ENCODE measurements at regions not wholly inside any gene's neighbourhood (a gene's known extent, or its start where the extent isn't known, plus 50 kb on each side); places are given as distances from the start of the nearest gene placed in this dataset.

DNA sequence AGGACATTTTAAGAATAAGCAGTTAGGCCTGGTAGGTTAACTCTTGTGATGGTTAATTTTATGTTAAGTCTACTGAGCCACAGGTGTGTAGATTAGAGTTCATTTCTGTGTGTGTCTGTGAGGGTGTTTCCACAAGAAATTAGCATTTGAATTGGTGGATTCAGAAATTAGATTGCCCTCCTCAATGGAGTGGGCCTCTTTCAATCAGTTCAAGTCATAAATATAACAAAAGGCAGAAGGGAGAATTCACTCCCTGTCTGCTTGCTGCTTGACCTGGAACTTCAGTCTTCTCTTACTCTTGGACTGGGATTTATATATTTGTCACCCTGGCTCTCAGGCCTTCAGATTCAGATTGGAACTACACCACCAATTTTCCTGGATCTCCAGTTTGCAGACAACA lies 55.3 kb upstream of the POM121L12 start:
- no peak for DNase-seq

DNA sequence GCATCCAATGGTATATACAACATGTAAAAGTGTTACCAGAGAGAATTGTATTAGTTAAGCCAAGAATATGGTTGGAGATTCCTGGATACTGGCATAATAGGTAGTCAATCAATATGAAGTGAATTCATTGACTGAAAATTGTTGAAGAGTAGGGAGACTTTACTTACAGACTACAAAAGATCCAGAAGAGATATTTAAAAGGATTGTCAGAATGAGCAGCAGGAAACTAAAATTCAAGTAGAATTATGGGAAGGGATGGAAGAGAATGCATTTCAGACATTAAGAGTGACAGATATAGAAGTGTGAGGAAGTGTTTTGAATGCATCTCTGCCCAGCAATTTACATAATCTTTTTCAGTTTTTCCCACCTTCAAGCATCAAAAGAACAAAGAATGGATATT lies 62.3 kb upstream of the POM121L12 start:
- no peak for DNase-seq

- no peak for DNase-seq
These were observed 72.9 kb upstream of the POM121L12 start for GRCh38 chr7:52962402-52963076.

DNA sequence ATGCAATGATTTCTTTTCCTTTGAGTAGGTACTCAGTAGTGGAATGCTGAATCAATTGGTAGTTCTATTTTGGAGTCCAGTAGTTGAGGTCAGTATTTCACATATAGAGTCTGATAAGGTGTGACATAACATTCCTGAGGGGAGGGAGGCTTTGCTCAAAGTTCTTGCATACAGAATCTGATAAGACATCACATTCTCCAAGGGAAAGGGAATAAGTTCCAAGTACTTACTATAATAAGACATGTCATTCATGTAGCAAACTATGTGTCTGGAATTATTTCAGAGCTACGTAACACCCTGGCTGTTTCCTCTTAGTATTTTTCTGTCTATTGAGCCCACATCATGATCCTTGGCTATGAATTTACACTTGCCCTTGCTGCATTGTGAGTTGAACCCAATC lies 74.3 kb upstream of the POM121L12 start:
- DNase-seq: no peak

DNA sequence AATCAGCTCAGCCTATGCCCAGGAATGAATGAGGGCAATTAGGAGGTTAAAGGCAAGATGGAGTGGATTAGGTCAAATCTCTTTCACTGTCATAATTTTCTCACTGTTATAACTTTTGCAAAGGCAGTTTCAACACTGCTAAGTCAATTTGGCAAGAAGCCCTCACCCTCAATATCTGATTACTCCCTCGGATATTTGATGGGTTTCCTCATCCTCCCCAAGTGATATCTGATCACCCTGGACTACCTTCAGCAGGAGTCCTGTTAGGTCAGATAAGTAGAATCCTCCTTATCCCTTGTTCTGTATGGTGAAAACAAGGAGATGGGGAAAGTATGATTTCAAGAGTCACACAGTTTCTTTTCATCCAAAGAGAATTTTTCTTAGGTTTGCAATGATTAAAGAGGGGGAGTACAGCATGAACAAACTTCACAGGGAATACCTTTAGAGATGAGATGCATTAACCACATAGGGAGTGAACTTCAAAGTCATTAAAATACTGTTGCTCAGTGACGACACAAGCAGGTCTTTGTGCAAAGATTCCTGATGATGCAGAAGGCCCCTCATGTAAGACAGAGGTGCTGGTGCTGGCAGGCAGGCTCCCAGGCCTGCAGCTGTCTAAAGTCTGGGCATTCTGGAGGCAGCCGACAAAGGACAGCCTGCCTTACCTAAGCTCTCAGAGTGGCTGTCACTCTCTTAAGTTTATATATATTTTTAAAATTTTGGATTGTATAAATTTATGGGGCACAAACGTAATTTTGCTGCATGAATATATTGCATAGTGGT lies 75.4 kb upstream of the POM121L12 start:
- no peak for DNase-seq

DNA sequence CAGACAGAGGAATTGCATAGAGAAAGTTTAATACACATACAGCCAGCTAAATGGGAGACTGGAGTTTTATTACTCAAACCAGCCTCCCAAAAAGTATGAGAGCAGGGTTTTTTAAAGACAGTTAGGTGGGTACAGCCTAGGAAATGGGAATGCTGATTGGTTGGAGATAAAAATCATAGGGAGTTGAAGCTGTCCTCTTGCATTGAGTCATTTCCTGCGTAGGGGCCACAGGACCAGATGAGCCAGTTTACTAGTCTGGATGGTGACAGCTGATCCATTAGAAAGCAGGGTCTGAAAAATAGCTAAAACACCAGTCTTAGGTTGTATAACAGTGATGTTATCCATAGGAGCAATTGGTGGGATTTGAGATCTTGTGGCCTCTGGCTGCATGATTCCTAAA lies 76.1 kb upstream of the POM121L12 start:
- DNase-seq: no peak

- DNase-seq: no peak
These were observed 76.8 kb upstream of the POM121L12 start for GRCh38 chr7:52958621-52959140.

GRCh38 chr7:52956379-52956915 lies 79.0 kb upstream of the POM121L12 start:
- no peak for DNase-seq

- no peak for DNase-seq
These were observed 79.9 kb upstream of the POM121L12 start for GRCh38 chr7:52955522-52955921.

DNA sequence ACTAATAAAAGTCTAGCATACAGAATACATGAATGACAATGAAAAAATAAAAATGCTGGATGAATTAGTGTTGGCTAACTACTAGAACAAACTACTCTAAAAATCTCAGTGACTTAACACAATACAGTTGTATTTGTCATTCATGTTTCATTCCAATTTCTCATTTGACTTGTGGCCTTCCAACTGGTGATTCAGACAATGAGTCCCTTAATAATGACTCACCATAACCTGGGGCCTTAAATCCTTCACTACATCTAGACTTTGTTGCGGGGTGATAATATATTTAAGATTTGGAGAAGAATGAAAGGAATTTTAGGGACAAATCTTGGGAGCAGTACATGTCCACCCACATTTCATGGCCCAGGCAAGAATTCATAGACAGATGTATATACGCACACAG lies 90.5 kb upstream of the POM121L12 start:
- DNase-seq: no peak

- DNase-seq: no peak
These were observed 95.0 kb upstream of the POM121L12 start for GRCh38 chr7:52940481-52940880.

GRCh38 chr7:52938455-52939133 lies 96.8 kb upstream of the POM121L12 start:
- no peak for DNase-seq

GRCh38 chr7:52936750-52937149 lies 98.7 kb upstream of the POM121L12 start:
- no peak for DNase-seq

DNA sequence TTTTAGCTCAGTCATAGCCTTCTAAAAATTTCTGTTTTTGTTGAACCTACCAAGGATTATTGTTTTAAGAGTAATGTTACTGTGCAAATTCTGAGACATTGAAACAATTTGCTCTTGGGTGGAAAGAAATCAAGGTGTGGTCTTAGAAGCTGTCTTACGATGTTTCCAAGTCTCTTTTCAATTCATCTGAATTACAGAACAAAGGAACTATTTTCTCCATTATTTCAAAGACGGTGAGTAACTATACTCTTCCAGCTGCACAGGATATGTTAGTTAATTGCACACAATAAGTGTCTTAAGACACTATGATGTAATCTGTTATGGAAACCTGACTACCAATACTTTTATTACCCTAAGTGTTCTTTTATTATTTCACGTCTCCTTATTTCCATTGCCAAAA lies 106.8 kb upstream of the POM121L12 start:
- DNase-seq: no peak

GRCh38 chr7:52925332-52925731 lies 110.1 kb upstream of the POM121L12 start:
- DNase-seq: no peak

DNA sequence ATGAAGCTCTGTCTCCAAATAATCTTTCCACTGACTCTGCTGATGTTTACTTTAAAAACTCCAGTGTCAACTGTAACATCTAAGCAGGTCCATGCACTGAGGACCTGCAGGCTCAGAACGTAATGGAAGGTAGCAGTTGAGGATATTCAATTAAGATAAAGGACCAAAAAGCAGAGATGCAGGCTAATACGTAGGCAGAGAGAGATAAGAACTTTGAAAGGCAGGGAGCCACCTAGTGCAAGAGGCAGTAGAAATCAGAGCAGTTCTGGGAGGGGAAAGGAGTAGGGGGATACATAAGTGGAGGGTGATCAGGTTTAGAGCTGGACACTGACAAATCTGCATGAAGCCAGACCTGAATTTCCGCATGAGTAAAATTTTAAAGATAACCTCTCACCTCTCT lies 114.5 kb upstream of the POM121L12 start:
- no peak for DNase-seq

DNA sequence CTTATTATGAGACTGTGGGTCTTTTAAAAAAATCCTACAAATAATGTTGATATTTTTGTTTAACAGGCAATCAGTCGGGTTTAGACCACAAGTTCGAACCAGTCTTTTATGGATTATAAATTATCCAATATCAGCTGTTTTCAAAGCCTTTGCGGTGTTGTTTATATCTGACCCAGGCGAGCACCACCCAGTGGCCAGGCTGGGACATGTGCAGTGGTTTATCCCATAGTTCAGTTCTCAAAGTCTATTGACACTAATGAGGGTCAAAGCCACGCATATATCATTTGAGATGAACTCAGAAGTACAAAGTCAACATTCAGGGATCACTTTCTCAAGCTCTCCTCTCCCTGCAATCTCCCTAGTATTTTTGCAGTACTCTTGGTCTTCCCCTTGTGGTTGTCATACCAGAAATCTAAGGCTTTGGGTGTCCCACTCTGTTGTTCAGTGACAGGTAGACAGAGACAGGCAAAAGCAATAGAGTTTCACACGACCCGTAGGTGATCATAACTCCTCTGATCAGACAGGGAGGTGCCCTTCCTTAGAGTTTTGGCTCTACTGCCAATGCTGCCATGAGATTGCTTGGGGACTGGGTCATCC lies 117.4 kb upstream of the POM121L12 start:
- DNase-seq: no peak

- no peak for DNase-seq
These were observed 123.6 kb upstream of the POM121L12 start for GRCh38 chr7:52911795-52912194.

DNA sequence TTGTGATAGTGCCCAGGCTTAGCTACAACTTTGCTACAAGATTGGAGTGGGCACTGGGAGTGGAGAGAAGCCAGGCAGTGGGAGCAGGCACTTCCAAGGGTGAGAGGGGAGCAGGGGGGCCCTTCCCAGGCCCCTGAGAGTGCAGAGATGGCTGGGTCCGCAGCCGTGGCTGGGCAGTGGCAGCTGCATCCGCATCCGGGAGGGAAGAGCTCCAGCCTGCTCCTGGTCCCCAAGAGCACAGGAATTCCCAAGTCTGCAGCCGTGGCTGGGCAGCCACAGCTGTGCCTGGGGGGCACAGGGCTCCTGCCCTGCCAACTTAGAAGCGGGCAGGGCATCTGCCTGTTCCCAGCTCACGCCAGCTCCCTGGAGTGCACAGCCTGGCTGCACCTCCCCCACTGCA lies 124.1 kb upstream of the POM121L12 start:
- no peak for DNase-seq

- DNase-seq: no peak
These were observed 125.5 kb upstream of the POM121L12 start for GRCh38 chr7:52909935-52910334.

- DNase-seq: no peak
These were observed 126.3 kb upstream of the POM121L12 start for GRCh38 chr7:52909131-52909530.

- no peak for DNase-seq
These were observed 137.7 kb upstream of the POM121L12 start for GRCh38 chr7:52897713-52898112.

GRCh38 chr7:52897288-52897687 lies 138.1 kb upstream of the POM121L12 start:
- no peak for DNase-seq
